ENCODE measurements at regions not wholly inside any gene's neighbourhood (a gene's known extent, or its start where the extent isn't known, plus 50 kb on each side); places are given as distances from the start of the nearest gene placed in this dataset.

GRCh38 chr9:86526021-86526420, 171.8 kb upstream of the TUT7 start:
- TF ChIP-seq REST (IDR thresholded peaks at IDR 0.05; ENCODE audit: borderline replicate concordance) (no peak), MXI1 (conservative IDR thresholded peaks at IDR 0.05; ENCODE audit: poor library complexity, severe bottlenecking) (no peak), EP300 (conservative IDR thresholded peaks at IDR 0.05; ENCODE audit: poor library complexity, severe bottlenecking) (no peak), SMC3 (conservative IDR thresholded peaks at IDR 0.05; ENCODE audit: poor library complexity) (no peak), EZH2 (IDR thresholded peaks at IDR 0.05; ENCODE audit: borderline replicate concordance, insufficient read depth, low read length, poor library complexity, severe bottlenecking) (no peak), TAF1 (IDR thresholded peaks at IDR 0.05; ENCODE audit: low read depth) (no peak)
- Histone ChIP-seq H3K79me2 (replicated peaks; ENCODE audit: insufficient read depth, low read length) (no peaks in the 10 kb centered on the region), H3F3A (ENCODE audit: insufficient read depth, low read length, poor library complexity, severe bottlenecking) (no peaks in the 10 kb centered on the region), H4K20me1 (ENCODE audit: insufficient read depth) (no peaks in the 10 kb centered on the region), H3K9ac (ENCODE audit: low read length) (no peak overlapping the region), H3K9me3 (ENCODE audit: low read length) (no peaks in the 10 kb centered on the region), H3K36me3 (ENCODE audit: insufficient read depth, low read length) (no peaks in the 10 kb centered on the region), H3K27ac (ENCODE audit: low read length) (no peak overlapping the region), H3K4me2 (ENCODE audit: low read length) (no peak overlapping the region), H2AFZ (ENCODE audit: low read depth, low read length) (no peak overlapping the region), H3K9me2 (ENCODE audit: insufficient read depth, low read length) (no peaks in the 10 kb centered on the region), H3K4me3 (ENCODE audit: low read length) (no peak overlapping the region), H3K27me3 (ENCODE audit: insufficient read depth, low read depth, low read length) (no peaks in the 10 kb centered on the region)

- no peaks in the 10 kb centered on the region for H3K79me2 ChIP-seq (replicated peaks; ENCODE audit: insufficient read depth, low read length)
- H3K4me3 ChIP-seq (ENCODE audit: low read length): no peak overlapping the region
- no peak overlapping the region for H3K9ac ChIP-seq (ENCODE audit: low read length)
- no peak overlapping the region for H2AFZ ChIP-seq (ENCODE audit: low read depth, low read length)
- H3K27me3 ChIP-seq (ENCODE audit: insufficient read depth, low read depth, low read length): no peaks in the 10 kb centered on the region
- TF ChIP-seq CTCF (IDR thresholded peaks at IDR 0.05; ENCODE audit: poor library complexity, severe bottlenecking): no peak
- TF ChIP-seq EZH2 (IDR thresholded peaks at IDR 0.05; ENCODE audit: borderline replicate concordance, insufficient read depth, low read length, poor library complexity, severe bottlenecking): no peak
- TF ChIP-seq POLR2AphosphoS5 (IDR thresholded peaks at IDR 0.05): no peak
- no peak for TF ChIP-seq RAD21 (conservative IDR thresholded peaks at IDR 0.05)
- no peak for TF ChIP-seq REST (IDR thresholded peaks at IDR 0.05; ENCODE audit: borderline replicate concordance)
- no peak for TF ChIP-seq SMC3 (conservative IDR thresholded peaks at IDR 0.05; ENCODE audit: poor library complexity)
- TF ChIP-seq EP300 (conservative IDR thresholded peaks at IDR 0.05; ENCODE audit: poor library complexity, severe bottlenecking): no peak
- no peak for TF ChIP-seq TAF1 (IDR thresholded peaks at IDR 0.05; ENCODE audit: low read depth)
- no peak overlapping the region for H3K4me2 ChIP-seq (ENCODE audit: low read length)
- no peak overlapping the region for H3K27ac ChIP-seq (ENCODE audit: low read length)
- H3K9me3 ChIP-seq (ENCODE audit: low read length): no peaks in the 10 kb centered on the region
- no peaks in the 10 kb centered on the region for H3F3A ChIP-seq (ENCODE audit: insufficient read depth, low read length, poor library complexity, severe bottlenecking)
- no peaks in the 10 kb centered on the region for H4K20me1 ChIP-seq (ENCODE audit: insufficient read depth)
- no peaks in the 10 kb centered on the region for H3K9me2 ChIP-seq (ENCODE audit: insufficient read depth, low read length)
- no peaks in the 10 kb centered on the region for H3K36me3 ChIP-seq (ENCODE audit: insufficient read depth, low read length)
Measured at GRCh38 chr9:86525182-86525581, 171.0 kb upstream of the TUT7 start.

Measured in neural cell (in vitro differentiated cells).